Upper lobe of left lung (tissue), 6 donors: ENCODE measurements at regions not wholly inside any gene's neighbourhood (a gene's known extent, or its start where the extent isn't known, plus 50 kb on each side); places are given as distances from the start of the nearest gene placed in this dataset.

Experiments used
- ATAC-seq, 2 donors: fragments of 200-7000 bp; cut with Tn5 transposase; one replicate each; pipeline ENCODE4 v1.9.1; 2022; ENCODE audit warnings: mild to moderate bottlenecking in 2 of 2, moderate library complexity in 2 of 2; ENCODE audit not compliant: low FRiP score in 2 of 2
- DNase-seq, 2 donors: peaks; one replicate each; pipeline ENCODE4 v3.0.0-alpha.2; 2019 to 2020
- H3K27ac ChIP-seq, 4 donors: fragments of 200-600 bp; sonication (generic); one replicate each; pipeline ENCODE4 v1.5.1; 2016 to 2019
- H3K27me3 ChIP-seq, 4 donors: fragments of 200-600 bp; sonication (generic); one replicate each; pipeline ENCODE4 v1.5.1; 2017 to 2019
- H3K36me3 ChIP-seq, 4 donors: fragments of 200-600 bp; sonication (generic); one replicate each; pipeline ENCODE4 v1.5.1; 2016 to 2019
- H3K4me1 ChIP-seq, 4 donors: fragments of 200-600 bp; sonication (generic); one replicate each; pipeline ENCODE4 v1.5.1; 2018 to 2019
- H3K4me3 ChIP-seq, 4 donors: fragments of 200-600 bp; sonication (generic); one replicate each; pipeline ENCODE4 v1.5.1; 2017 to 2019; ENCODE audit warnings: mild to moderate bottlenecking in 2 of 4, moderate library complexity in 1 of 4
- H3K9me3 ChIP-seq, 4 donors: fragments of 200-600 bp; sonication (generic); one replicate each; pipeline ENCODE4 v1.5.1; 2018 to 2019
- CTCF ChIP-seq, 6 experiments: fragments of 450-650 bp in 4 of 6; fragments of 200-600 bp in 2 of 6; sonication (generic) in 2 of 6; IDR thresholded peaks; one replicate each; pipeline ENCODE4 v1.5.1; 2016 to 2019; ENCODE audit warnings: antibody characterized with exemption in 6 of 6
- EP300 ChIP-seq, 4 donors: sonication (generic); formaldehyde crosslinking; IDR thresholded peaks; one replicate each; pipeline ENCODE4 v1.5.1; 2017; ENCODE audit warnings: antibody characterized with exemption in 4 of 4, control low read depth in 2 of 4
- POLR2A ChIP-seq, 4 donors: fragments of 450-650 bp; IDR thresholded peaks; one replicate each; pipeline ENCODE4 v1.5.1; 2016 to 2017; ENCODE audit warnings: antibody characterized with exemption in 4 of 4, mild to moderate bottlenecking in 2 of 4
- POLR2AphosphoS5 ChIP-seq, 2 donors: sonication (generic); formaldehyde crosslinking; IDR thresholded peaks; one replicate each; pipeline ENCODE4 v1.5.1; 2017; ENCODE audit warnings: antibody characterized with exemption in 2 of 2
- WGBS, 2 donors: methylation state at CpG; one replicate each; pipeline ENCODE4 v1.1.5; 2017 to 2018; 5-methylcytosine and 5-hydroxymethylcytosine counted together
- donor health status: DM: no; HTN: no; CAD: no; lungs with moderate emphysema.
- donor health status: DM: no; HTN: yes; CAD: no; lungs with severe emphysema.

- no peaks in the 10 kb centered on the region for H3K36me3 ChIP-seq
- no peaks in the 10 kb centered on the region for H3K4me1 ChIP-seq
- H3K4me3 ChIP-seq: no peak overlapping the region
- no peaks in the 10 kb centered on the region for H3K27me3 ChIP-seq
- DNase-seq (no peak), ATAC-seq (no peak)
- no peaks in the 10 kb centered on the region for H3K9me3 ChIP-seq
- TF ChIP-seq CTCF (IDR thresholded peaks at IDR 0.05) (no peak), POLR2A (IDR thresholded peaks at IDR 0.05) (no peak), POLR2AphosphoS5 (IDR thresholded peaks at IDR 0.05) (no peak), EP300 (IDR thresholded peaks at IDR 0.05) (no peak)
- no peak overlapping the region for H3K27ac ChIP-seq
- WGBS, 2 donors: 80 to 93% methylated on average over 9 of the region's 9 CpGs
Measured at GRCh38 chr4:38204339-38205035, 244.3 kb downstream of the PTTG2 start.

- no peaks in the 10 kb centered on the region for H3K9me3 ChIP-seq
- H3K27me3 ChIP-seq: no peaks in the 10 kb centered on the region
- 68 to 92% methylated on average over 3 of the region's 3 CpGs for WGBS, 2 donors
- H3K4me1 ChIP-seq: peaks cover 1 to 3% (median 2%) of the 10 kb centered on the region in 4 donors
- no peak overlapping the region for H3K4me3 ChIP-seq
- no peak overlapping the region for H3K27ac ChIP-seq
- TF ChIP-seq CTCF (IDR thresholded peaks at IDR 0.05) (no peak), EP300 (IDR thresholded peaks at IDR 0.05) (no peak), POLR2AphosphoS5 (IDR thresholded peaks at IDR 0.05) (no peak), POLR2A (IDR thresholded peaks at IDR 0.05) (no peak)
- ATAC-seq (no peak), DNase-seq (no peak)
- no peaks in the 10 kb centered on the region for H3K36me3 ChIP-seq
Measured at GRCh38 chr4:38205261-38205660, 245.1 kb downstream of the PTTG2 start.

- no peak for ATAC-seq
- 92 to 93% methylated on average over 2 of the region's 2 CpGs for WGBS, 2 donors
Measured at GRCh38 chr4:38207110-38207457, 246.9 kb downstream of the PTTG2 start.

GRCh38 chr4:38209654-38210053, 249.5 kb downstream of the PTTG2 start:
- WGBS, 2 donors: 93 to 97% methylated on average over 2 of the region's 2 CpGs
- ATAC-seq (no peak), DNase-seq (no peak)
- H3K27me3 ChIP-seq: no peaks in the 10 kb centered on the region
- no peak overlapping the region for H3K4me3 ChIP-seq
- H3K9me3 ChIP-seq: no peaks in the 10 kb centered on the region
- no peaks in the 10 kb centered on the region for H3K36me3 ChIP-seq
- TF ChIP-seq POLR2AphosphoS5 (IDR thresholded peaks at IDR 0.05) (no peak), CTCF (IDR thresholded peaks at IDR 0.05) (no peak), EP300 (IDR thresholded peaks at IDR 0.05) (no peak), POLR2A (IDR thresholded peaks at IDR 0.05) (no peak)
- H3K27ac ChIP-seq: no peak overlapping the region
- H3K4me1 ChIP-seq: peaks cover 13 to 19% (median 16%) of the 10 kb centered on the region in 4 donors

More at GRCh38 chr4:38207110-38207457, 246.9 kb downstream of the PTTG2 start:
- no peaks in the 10 kb centered on the region for H3K27me3 ChIP-seq
- DNase-seq: no peak
- TF ChIP-seq EP300 (IDR thresholded peaks at IDR 0.05): no peak
- H3K9me3 ChIP-seq: no peaks in the 10 kb centered on the region
- no peaks in the 10 kb centered on the region for H3K36me3 ChIP-seq
- H3K4me3 ChIP-seq: no peak overlapping the region
- no peak overlapping the region for H3K27ac ChIP-seq
- H3K4me1 ChIP-seq: peaks cover 13 to 19% (median 16%) of the 10 kb centered on the region in 4 donors

- Histone ChIP-seq H3K4me3 (no peak overlapping the region), H3K9me3 (no peaks in the 10 kb centered on the region), H3K27ac (peak overlapping the region; percentile 4 to 77 (median 57)), H3K36me3 (no peaks in the 10 kb centered on the region), H3K4me1 (peaks cover 13 to 19% (median 16%) of the 10 kb centered on the region in 4 donors), H3K27me3 (no peaks in the 10 kb centered on the region)
- TF ChIP-seq POLR2AphosphoS5 (IDR thresholded peaks at IDR 0.05) (no peak), CTCF (IDR thresholded peaks at IDR 0.05) (no peak), EP300 (IDR thresholded peaks at IDR 0.05) (no peak), POLR2A (IDR thresholded peaks at IDR 0.05) (no peak)
- WGBS, 2 donors: 52 to 57% methylated on average over 11 of the region's 11 CpGs
- DNase-seq: no peak
- peak in 1 of 2 donors; percentile 25 for ATAC-seq
Measured at GRCh38 chr4:38210396-38211114, 250.4 kb downstream of the PTTG2 start.
